OCI-LY1 (cell line): ENCODE measurements at regions not wholly inside any gene's neighbourhood (a gene's known extent, or its start where the extent isn't known, plus 50 kb on each side); places are given as distances from the start of the nearest gene placed in this dataset.

Source experiments
- EZH2 ChIP-seq: fragments of 200-600 bp; sonication (generic), shearing (Covaris generic); IDR thresholded peaks from 2 replicates; pipeline ENCODE4 v1.8.0; 2017; ENCODE audit warnings: borderline replicate concordance, mixed run types, mild to moderate bottlenecking, antibody characterized with exemption, low read length, moderate library complexity, mixed read lengths
- TF ChIP-seq, protein P1 (sequence below): fragments of 200-600 bp; sonication (generic), shearing (Covaris generic); IDR thresholded peaks from 2 replicates; pipeline ENCODE4 v1.5.1; 2017; ENCODE audit warnings: mild to moderate bottlenecking, antibody characterized with exemption, low read length, moderate library complexity, mixed read lengths

DNA sequence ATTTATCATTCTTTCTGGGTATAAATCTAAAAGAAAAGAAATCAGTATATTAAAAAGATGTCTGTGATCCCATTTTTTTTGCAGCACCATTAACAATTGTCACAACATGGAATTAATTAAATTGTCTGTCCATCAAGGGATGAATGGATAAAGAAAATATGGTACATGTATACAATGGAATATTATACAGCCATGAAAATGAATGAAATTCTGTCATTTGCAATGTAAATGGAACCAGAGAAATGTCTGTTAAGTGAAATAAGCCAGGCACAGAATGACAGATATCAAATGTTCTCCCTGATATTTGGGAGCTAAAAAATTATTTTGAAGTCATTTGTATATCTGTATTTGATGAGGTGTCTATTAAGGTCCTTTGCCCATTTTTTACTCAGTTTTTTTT lies 77.1 kb upstream of the NDST4 start:
- TF ChIP-seq, protein P1, sequence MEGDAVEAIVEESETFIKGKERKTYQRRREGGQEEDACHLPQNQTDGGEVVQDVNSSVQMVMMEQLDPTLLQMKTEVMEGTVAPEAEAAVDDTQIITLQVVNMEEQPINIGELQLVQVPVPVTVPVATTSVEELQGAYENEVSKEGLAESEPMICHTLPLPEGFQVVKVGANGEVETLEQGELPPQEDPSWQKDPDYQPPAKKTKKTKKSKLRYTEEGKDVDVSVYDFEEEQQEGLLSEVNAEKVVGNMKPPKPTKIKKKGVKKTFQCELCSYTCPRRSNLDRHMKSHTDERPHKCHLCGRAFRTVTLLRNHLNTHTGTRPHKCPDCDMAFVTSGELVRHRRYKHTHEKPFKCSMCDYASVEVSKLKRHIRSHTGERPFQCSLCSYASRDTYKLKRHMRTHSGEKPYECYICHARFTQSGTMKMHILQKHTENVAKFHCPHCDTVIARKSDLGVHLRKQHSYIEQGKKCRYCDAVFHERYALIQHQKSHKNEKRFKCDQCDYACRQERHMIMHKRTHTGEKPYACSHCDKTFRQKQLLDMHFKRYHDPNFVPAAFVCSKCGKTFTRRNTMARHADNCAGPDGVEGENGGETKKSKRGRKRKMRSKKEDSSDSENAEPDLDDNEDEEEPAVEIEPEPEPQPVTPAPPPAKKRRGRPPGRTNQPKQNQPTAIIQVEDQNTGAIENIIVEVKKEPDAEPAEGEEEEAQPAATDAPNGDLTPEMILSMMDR, result no peak
- TF ChIP-seq EZH2, result no peak
